Activated gamma-delta T cell treated with Interleukin-2 at 50 U/mL for 16 hours (primary cell): ENCODE measurements at regions not wholly inside any gene's neighbourhood (a gene's known extent, or its start where the extent isn't known, plus 50 kb on each side); places are given as distances from the start of the nearest gene placed in this dataset.
A peak's percentile ranks its signal among the peaks of the same experiment; 100 is the strongest.
"Not testable (repeated sequence)": the region's sequence is repeated elsewhere in the genome, so short reads cannot be mapped to it uniquely, and the experiment has no call there.

Experiments
- DNase-seq: peaks from one replicate; pipeline ENCODE4 v3.0.0-alpha.2; 2020

GRCh38 chr21:10368323-10368798, 153.0 kb upstream of the TPTE start:
- peak; percentile 11 for DNase-seq

GRCh38 chr21:10369289-10369688, 152.1 kb upstream of the TPTE start:
- DNase-seq: not testable (repeated sequence)

GRCh38 chr21:10377758-10378157, 143.6 kb upstream of the TPTE start:
- DNase-seq: not testable (repeated sequence)

- DNase-seq: not testable (repeated sequence)
Observed at GRCh38 chr21:10379816-10380215, 141.6 kb upstream of the TPTE start.

- not testable (repeated sequence) for DNase-seq
Observed at GRCh38 chr21:10381687-10382060, 139.7 kb upstream of the TPTE start.

GRCh38 chr21:10382135-10382534, 139.2 kb upstream of the TPTE start:
- not testable (repeated sequence) for DNase-seq

- not testable (repeated sequence) for DNase-seq
Observed at GRCh38 chr21:10382580-10382979, 138.8 kb upstream of the TPTE start.

- DNase-seq: not testable (repeated sequence)
Observed at GRCh38 chr21:10383571-10383970, 137.8 kb upstream of the TPTE start.

GRCh38 chr21:10384304-10384861, 137.0 kb upstream of the TPTE start:
- DNase-seq: not testable (repeated sequence)

- not testable (repeated sequence) for DNase-seq
Observed at GRCh38 chr21:10385202-10385601, 136.2 kb upstream of the TPTE start.

GRCh38 chr21:10385898-10386527, 135.4 kb upstream of the TPTE start:
- not testable (repeated sequence) for DNase-seq

- DNase-seq: not testable (repeated sequence)
Observed at GRCh38 chr21:10387692-10388450, 133.5 kb upstream of the TPTE start.

GRCh38 chr21:10388625-10389024, 132.8 kb upstream of the TPTE start:
- not testable (repeated sequence) for DNase-seq

GRCh38 chr21:10392301-10392700, 129.1 kb upstream of the TPTE start:
- not testable (repeated sequence) for DNase-seq

- DNase-seq: not testable (repeated sequence)
Observed at GRCh38 chr21:10395963-10396362, 125.4 kb upstream of the TPTE start.

GRCh38 chr21:10397495-10397915, 123.9 kb upstream of the TPTE start:
- not testable (repeated sequence) for DNase-seq

- DNase-seq: not testable (repeated sequence)
Observed at GRCh38 chr21:10398692-10399489, 122.5 kb upstream of the TPTE start.

- not testable (repeated sequence) for DNase-seq
Observed at GRCh38 chr21:10400622-10401361, 120.6 kb upstream of the TPTE start.

GRCh38 chr21:10402461-10402860, 118.9 kb upstream of the TPTE start:
- not testable (repeated sequence) for DNase-seq

GRCh38 chr21:10405331-10405730, 116.1 kb upstream of the TPTE start:
- not testable (repeated sequence) for DNase-seq

GRCh38 chr21:10409786-10410185, 111.6 kb upstream of the TPTE start:
- not testable (repeated sequence) for DNase-seq

GRCh38 chr21:10410354-10410929, 110.9 kb upstream of the TPTE start:
- not testable (repeated sequence) for DNase-seq
